ENCODE measurements at regions not wholly inside any gene's neighbourhood (a gene's known extent, or its start where the extent isn't known, plus 50 kb on each side); places are given as distances from the start of the nearest gene placed in this dataset.

DNA sequence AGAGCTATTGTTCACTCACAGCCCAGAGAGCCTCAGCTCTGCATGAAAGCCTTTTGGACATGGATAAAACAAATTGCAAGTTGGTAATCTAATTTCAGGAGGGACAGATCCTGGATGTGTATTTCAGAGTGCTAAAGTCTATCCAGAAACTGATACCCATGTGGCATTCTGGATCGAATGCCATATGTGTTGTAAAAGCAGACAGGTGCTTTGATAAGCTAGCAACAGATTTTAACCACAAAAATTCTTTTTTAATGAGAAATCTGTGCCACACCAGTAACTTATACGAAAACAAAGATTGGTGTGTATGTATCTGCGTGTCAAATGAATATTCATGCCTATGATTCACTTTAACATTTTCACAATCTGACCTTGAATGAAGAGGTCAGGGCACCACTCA lies 936.6 kb upstream of the MAP3K7 start:
- intact Hi-C loops (cut with DNase I): no loop called here
- TF ChIP-seq, protein P1, sequence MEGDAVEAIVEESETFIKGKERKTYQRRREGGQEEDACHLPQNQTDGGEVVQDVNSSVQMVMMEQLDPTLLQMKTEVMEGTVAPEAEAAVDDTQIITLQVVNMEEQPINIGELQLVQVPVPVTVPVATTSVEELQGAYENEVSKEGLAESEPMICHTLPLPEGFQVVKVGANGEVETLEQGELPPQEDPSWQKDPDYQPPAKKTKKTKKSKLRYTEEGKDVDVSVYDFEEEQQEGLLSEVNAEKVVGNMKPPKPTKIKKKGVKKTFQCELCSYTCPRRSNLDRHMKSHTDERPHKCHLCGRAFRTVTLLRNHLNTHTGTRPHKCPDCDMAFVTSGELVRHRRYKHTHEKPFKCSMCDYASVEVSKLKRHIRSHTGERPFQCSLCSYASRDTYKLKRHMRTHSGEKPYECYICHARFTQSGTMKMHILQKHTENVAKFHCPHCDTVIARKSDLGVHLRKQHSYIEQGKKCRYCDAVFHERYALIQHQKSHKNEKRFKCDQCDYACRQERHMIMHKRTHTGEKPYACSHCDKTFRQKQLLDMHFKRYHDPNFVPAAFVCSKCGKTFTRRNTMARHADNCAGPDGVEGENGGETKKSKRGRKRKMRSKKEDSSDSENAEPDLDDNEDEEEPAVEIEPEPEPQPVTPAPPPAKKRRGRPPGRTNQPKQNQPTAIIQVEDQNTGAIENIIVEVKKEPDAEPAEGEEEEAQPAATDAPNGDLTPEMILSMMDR (IDR thresholded peaks at IDR 0.05): no peak
- no peaks in the 10 kb centered on the region for H3K36me3 ChIP-seq

DNA sequence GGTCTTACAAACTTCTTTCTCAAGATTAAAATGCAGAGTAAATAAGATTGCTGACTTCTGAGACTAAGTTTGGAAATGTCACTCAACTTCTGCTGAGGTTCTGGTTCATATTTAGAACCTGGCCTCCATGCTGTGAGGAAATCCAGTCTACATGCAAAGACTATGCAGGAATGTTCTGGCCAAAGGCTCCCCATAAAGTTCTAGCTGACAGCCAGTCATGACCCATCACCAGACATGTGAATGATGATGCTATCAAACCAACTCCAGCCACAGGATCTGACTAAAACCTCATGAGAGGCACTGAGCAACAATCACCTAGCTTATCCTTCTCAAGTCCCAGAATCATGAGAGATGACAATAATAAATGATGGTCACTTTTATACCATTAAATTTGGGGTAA lies 935.1 kb upstream of the MAP3K7 start:
- H3K27ac ChIP-seq: no peak overlapping the region
- intact Hi-C loops (cut with DNase I): loop anchor here (1.0 kb wide), 1 partner anchor 41 kb away; no protein-coding TSS in a partner anchor
- no peaks in the 10 kb centered on the region for H3K4me1 ChIP-seq
- H3K36me3 ChIP-seq: no peaks in the 10 kb centered on the region
- TF ChIP-seq, protein P1 (IDR thresholded peaks at IDR 0.05): no peak
- no peaks in the 10 kb centered on the region for H3K9me3 ChIP-seq
- H3K27me3 ChIP-seq: no peaks in the 10 kb centered on the region
- H3K4me3 ChIP-seq: no peak overlapping the region
- no peak for DNase-seq (ENCODE audit: low spot score in 2 of 2)

More for the DNA sequence above, 936.6 kb upstream of the MAP3K7 start:
- no peak for DNase-seq (ENCODE audit: low spot score in 2 of 2)
- no peaks in the 10 kb centered on the region for H3K4me1 ChIP-seq
- H3K4me3 ChIP-seq: no peak overlapping the region
- H3K27ac ChIP-seq: no peak overlapping the region
- H3K9me3 ChIP-seq: no peaks in the 10 kb centered on the region
- no peaks in the 10 kb centered on the region for H3K27me3 ChIP-seq

DNA sequence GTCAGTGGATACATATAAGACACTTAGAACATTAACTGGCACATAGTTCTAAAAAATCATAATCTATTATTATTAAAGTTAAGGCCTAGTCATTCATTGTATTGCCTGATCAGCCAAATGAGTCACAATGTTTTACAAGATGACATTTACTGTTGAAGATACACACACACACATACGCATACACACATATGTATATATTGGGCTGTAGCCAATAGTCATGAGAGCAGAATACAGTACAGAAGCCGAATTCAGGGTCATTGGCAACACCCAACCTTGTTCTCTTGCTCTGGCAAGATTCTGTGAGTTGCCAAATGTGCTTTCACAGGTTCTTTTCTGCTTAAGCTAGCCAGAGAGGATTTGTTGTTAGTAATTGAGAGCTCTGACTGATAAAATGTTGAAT lies 922.8 kb upstream of the MAP3K7 start:
- Histone ChIP-seq H3K4me1 (no peaks in the 10 kb centered on the region), H3K9me3 (no peaks in the 10 kb centered on the region), H3K27me3 (no peaks in the 10 kb centered on the region), H3K36me3 (no peaks in the 10 kb centered on the region), H3K4me3 (no peak overlapping the region), H3K27ac (no peak overlapping the region)
- TF ChIP-seq, protein P1 (IDR thresholded peaks at IDR 0.05): no peak
- intact Hi-C loops (cut with DNase I): no loop called here
- no peak for DNase-seq (ENCODE audit: low spot score in 2 of 2)

DNA sequence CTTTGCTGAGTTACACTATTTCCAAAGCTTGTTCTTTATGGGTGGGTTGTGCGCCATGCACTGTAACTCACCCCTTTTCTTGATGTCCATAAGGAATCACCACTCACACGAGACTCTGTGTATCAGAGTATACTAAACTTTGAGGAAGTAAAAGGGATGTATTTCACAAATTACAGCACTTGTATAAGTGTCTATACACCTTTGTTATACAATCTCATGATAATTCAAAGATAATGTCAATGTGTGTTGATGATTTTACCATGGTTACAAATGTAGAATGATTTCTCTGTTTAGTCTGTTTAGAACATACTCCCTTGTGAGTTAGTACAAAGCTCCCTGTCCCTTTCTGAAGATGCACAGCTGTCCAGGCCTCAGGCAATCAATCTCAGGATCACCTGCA lies 922.2 kb upstream of the MAP3K7 start:
- no peak for DNase-seq (ENCODE audit: low spot score in 2 of 2)
- H3K27me3 ChIP-seq: no peaks in the 10 kb centered on the region
- intact Hi-C loops (cut with DNase I): no loop called here
- H3K36me3 ChIP-seq: no peaks in the 10 kb centered on the region
- no peak overlapping the region for H3K4me3 ChIP-seq
- H3K9me3 ChIP-seq: no peaks in the 10 kb centered on the region
- no peaks in the 10 kb centered on the region for H3K4me1 ChIP-seq
- H3K27ac ChIP-seq: no peak overlapping the region
- TF ChIP-seq, protein P1 (IDR thresholded peaks at IDR 0.05): no peak

DNA sequence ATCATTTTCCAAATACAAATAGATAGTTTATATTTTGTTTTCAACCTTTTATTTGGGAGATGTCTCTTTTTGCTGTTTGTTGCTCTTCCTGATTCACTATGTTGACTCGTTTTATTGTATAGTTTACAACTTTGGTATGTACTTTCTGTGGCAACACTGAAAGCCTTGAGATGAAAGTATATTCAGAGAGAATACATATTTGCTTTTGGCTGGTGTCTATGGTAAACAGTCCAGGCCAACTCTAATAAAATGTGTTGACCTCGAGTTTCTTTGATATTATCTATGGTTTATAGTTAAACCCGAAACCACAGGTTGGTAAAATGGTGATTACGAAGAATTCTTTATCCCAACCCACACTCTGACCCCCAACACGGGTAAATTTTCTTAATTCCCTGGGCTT lies 919.6 kb upstream of the MAP3K7 start:
- Histone ChIP-seq H3K9me3 (no peaks in the 10 kb centered on the region), H3K36me3 (no peaks in the 10 kb centered on the region), H3K27ac (no peak overlapping the region), H3K4me1 (no peaks in the 10 kb centered on the region), H3K4me3 (no peak overlapping the region), H3K27me3 (no peaks in the 10 kb centered on the region)
- TF ChIP-seq, protein P1 (IDR thresholded peaks at IDR 0.05): no peak
- DNase-seq (ENCODE audit: low spot score in 2 of 2): no peak
- intact Hi-C loops (cut with DNase I): no loop called here

DNA sequence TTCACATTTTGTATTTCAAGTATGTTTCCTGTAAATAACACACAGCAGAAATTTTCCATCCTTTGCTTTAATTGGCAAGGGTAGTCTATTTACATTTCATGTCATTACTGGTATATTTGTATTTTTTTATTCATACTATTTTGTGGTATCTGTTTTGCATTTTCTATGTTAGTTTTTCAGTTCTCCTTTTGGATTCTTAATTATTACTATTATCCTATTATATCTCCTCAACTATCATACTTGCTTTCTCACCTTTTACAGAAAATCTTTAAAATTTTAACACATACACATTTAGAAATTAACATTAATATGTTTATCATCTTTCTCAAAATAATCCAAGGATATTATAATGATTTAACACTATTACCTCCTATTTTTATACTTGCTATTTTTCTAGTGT lies 918.3 kb upstream of the MAP3K7 start:
- H3K4me1 ChIP-seq: no peaks in the 10 kb centered on the region
- TF ChIP-seq, protein P1 (IDR thresholded peaks at IDR 0.05): no peak
- no peaks in the 10 kb centered on the region for H3K36me3 ChIP-seq
- no peaks in the 10 kb centered on the region for H3K9me3 ChIP-seq
- no peaks in the 10 kb centered on the region for H3K27me3 ChIP-seq
- intact Hi-C loops (cut with DNase I): no loop called here
- DNase-seq (ENCODE audit: low spot score in 2 of 2): no peak
- no peak overlapping the region for H3K27ac ChIP-seq
- no peak overlapping the region for H3K4me3 ChIP-seq
